ENCODE measurements at regions not wholly inside any gene's neighbourhood (a gene's known extent, or its start where the extent isn't known, plus 50 kb on each side); places are given as distances from the start of the nearest gene placed in this dataset.

- TF ChIP-seq CTCF (IDR thresholded peaks at IDR 0.05) (no peak), POLR2A (IDR thresholded peaks at IDR 0.05) (no peak), POLR2AphosphoS5 (IDR thresholded peaks at IDR 0.05) (no peak)
Measured at GRCh38 chr4:45518832-45519231, 605.0 kb downstream of the GABRG1 start.
